ENCODE measurements at regions not wholly inside any gene's neighbourhood (a gene's known extent, or its start where the extent isn't known, plus 50 kb on each side); places are given as distances from the start of the nearest gene placed in this dataset.

- H3K4me3 ChIP-seq (ENCODE audit: low read depth, low read length, poor library complexity, severe bottlenecking), result no peak overlapping the region
- no peak overlapping the region for H3K27ac ChIP-seq (ENCODE audit: low read depth, low read length, poor library complexity, severe bottlenecking)
- no peaks in the 10 kb centered on the region for H3F3A ChIP-seq (ENCODE audit: insufficient read depth, low read length)
- TF ChIP-seq EZH2 (IDR thresholded peaks at IDR 0.05; ENCODE audit: borderline replicate concordance, low read length) (no peak), CTCF (IDR thresholded peaks at IDR 0.05; ENCODE audit: low read length) (no peak)
- no peaks in the 10 kb centered on the region for H3K4me1 ChIP-seq (ENCODE audit: insufficient read depth, low read length, severe bottlenecking)
- no peaks in the 10 kb centered on the region for H3K79me2 ChIP-seq (ENCODE audit: insufficient read depth, low read length)
- no peaks in the 10 kb centered on the region for H3K36me3 ChIP-seq (ENCODE audit: insufficient read depth, low read length)
- H3K9me3 ChIP-seq (ENCODE audit: low read length), result no peaks in the 10 kb centered on the region
- no peak overlapping the region for H2AFZ ChIP-seq (ENCODE audit: low read length)
- H3K9me2 ChIP-seq (ENCODE audit: low read depth, low read length), result no peaks in the 10 kb centered on the region
- H4K20me1 ChIP-seq (ENCODE audit: insufficient read depth, low read length), result no peaks in the 10 kb centered on the region
- H3K9ac ChIP-seq (ENCODE audit: low read length), result no peak overlapping the region
- no peak overlapping the region for H3K4me2 ChIP-seq (ENCODE audit: low read length)
- H3K27me3 ChIP-seq (ENCODE audit: insufficient read depth, low read length), result no peaks in the 10 kb centered on the region
These were observed 81.9 kb upstream of the AVPR1A start for GRCh38 chr12:63232896-63233295.

DNA sequence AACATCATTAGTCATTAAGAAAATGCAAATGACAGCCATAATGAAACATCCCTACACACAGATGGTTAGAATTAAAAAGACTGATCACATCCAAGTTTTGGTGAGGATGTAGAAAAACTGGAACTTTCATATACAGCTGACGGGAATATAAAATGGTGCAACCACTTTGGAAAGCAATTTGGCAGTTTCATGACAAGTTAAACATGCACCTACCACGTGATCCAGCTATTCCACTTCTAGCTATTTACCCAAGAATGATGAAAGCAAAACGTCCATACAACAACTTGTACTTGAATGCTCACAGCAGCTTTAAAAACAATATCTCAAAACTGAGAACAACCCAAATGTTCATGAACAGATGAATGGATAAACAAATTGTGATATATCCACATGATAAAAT, 77.9 kb upstream of the AVPR1A start:
- H3F3A ChIP-seq (ENCODE audit: insufficient read depth, low read length), result no peaks in the 10 kb centered on the region
- no peaks in the 10 kb centered on the region for H3K36me3 ChIP-seq (ENCODE audit: insufficient read depth, low read length)
- H3K27ac ChIP-seq (ENCODE audit: low read depth, low read length, poor library complexity, severe bottlenecking), result no peak overlapping the region
- no peaks in the 10 kb centered on the region for H3K27me3 ChIP-seq (ENCODE audit: insufficient read depth, low read length)
- no peaks in the 10 kb centered on the region for H3K4me1 ChIP-seq (ENCODE audit: insufficient read depth, low read length, severe bottlenecking)
- H3K4me3 ChIP-seq (ENCODE audit: low read depth, low read length, poor library complexity, severe bottlenecking), result no peak overlapping the region
- H2AFZ ChIP-seq (ENCODE audit: low read length), result no peak overlapping the region
- H3K79me2 ChIP-seq (ENCODE audit: insufficient read depth, low read length), result no peaks in the 10 kb centered on the region
- no peak overlapping the region for H3K4me2 ChIP-seq (ENCODE audit: low read length)
- H3K9me3 ChIP-seq (ENCODE audit: low read length), result no peaks in the 10 kb centered on the region
- no peaks in the 10 kb centered on the region for H4K20me1 ChIP-seq (ENCODE audit: insufficient read depth, low read length)
- TF ChIP-seq CTCF (IDR thresholded peaks at IDR 0.05; ENCODE audit: low read length) (no peak), EZH2 (IDR thresholded peaks at IDR 0.05; ENCODE audit: borderline replicate concordance, low read length) (no peak)
- no peaks in the 10 kb centered on the region for H3K9me2 ChIP-seq (ENCODE audit: low read depth, low read length)
- no peak overlapping the region for H3K9ac ChIP-seq (ENCODE audit: low read length)

- Histone ChIP-seq H3K4me3 (ENCODE audit: low read depth, low read length, poor library complexity, severe bottlenecking) (no peak overlapping the region), H2AFZ (ENCODE audit: low read length) (no peak overlapping the region), H3F3A (ENCODE audit: insufficient read depth, low read length) (no peaks in the 10 kb centered on the region), H3K9me3 (ENCODE audit: low read length) (no peaks in the 10 kb centered on the region), H3K79me2 (ENCODE audit: insufficient read depth, low read length) (no peaks in the 10 kb centered on the region), H3K9ac (ENCODE audit: low read length) (no peak overlapping the region), H3K4me1 (ENCODE audit: insufficient read depth, low read length, severe bottlenecking) (no peaks in the 10 kb centered on the region), H3K4me2 (ENCODE audit: low read length) (no peak overlapping the region), H3K36me3 (ENCODE audit: insufficient read depth, low read length) (no peaks in the 10 kb centered on the region), H3K9me2 (ENCODE audit: low read depth, low read length) (no peaks in the 10 kb centered on the region), H3K27me3 (ENCODE audit: insufficient read depth, low read length) (no peaks in the 10 kb centered on the region), H4K20me1 (ENCODE audit: insufficient read depth, low read length) (no peaks in the 10 kb centered on the region), H3K27ac (ENCODE audit: low read depth, low read length, poor library complexity, severe bottlenecking) (no peak overlapping the region)
- TF ChIP-seq CTCF (IDR thresholded peaks at IDR 0.05; ENCODE audit: low read length) (no peak), EZH2 (IDR thresholded peaks at IDR 0.05; ENCODE audit: borderline replicate concordance, low read length) (no peak)
These were observed 75.9 kb upstream of the AVPR1A start for GRCh38 chr12:63226792-63227463.
